ENCODE measurements at regions not wholly inside any gene's neighbourhood (a gene's known extent, or its start where the extent isn't known, plus 50 kb on each side); places are given as distances from the start of the nearest gene placed in this dataset.

DNA sequence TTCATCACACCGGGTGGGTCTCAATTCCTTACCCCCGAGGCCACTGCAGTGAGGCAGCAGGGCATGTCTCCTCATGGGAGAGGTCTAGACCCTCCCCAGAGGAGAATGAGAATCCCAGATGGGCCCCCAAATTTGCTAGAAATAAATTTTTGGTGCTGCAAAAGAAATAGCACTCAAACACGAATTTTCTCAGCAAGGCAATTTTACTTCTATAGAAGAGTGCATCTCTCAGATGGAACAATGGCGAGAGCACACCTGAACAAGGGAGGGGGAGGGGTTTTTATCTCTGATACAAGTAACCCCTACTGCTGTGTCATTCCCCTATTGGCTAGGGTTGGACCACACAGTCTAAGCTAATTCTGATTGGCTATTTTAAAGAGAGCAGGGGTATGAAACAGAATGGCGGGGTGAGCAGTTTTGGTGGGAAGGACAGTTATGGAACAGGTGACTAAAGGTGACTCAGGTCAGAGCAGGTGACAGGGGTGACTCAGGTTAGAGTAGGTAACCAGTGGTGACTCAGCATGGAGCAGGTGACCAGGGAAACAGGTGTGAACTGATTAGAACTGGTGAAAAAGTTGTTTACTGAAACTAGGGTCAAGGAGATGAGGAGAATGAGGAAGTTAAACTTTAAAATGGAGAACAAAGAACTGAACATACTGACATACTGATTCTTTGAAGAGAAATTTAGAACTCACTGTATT, 93.0 kb upstream of the WNT7A start:
- Histone ChIP-seq H3K4me1 (ENCODE audit: control insufficient read depth in 1 of 2, extremely low read depth in 1 of 2, insufficient read depth in 2 of 2, low read length in 2 of 2) (no peaks in the 10 kb centered on the region), H3K4me3 (ENCODE audit: control insufficient read depth in 1 of 2, extremely low read depth in 1 of 2, low read length in 1 of 2) (no peak overlapping the region), H3K27me3 (replicated peaks in 1 of 2; ENCODE audit: control insufficient read depth in 2 of 2, extremely low read depth in 1 of 2, insufficient read depth in 2 of 2, low read length in 1 of 2) (no peaks in the 10 kb centered on the region), H3K9me3 (peaks cover 2% of the 10 kb centered on the region), H3K27ac (ENCODE audit: low read length) (no peak overlapping the region), H3K36me3 (ENCODE audit: control insufficient read depth in 2 of 2, extremely low read depth in 1 of 2, insufficient read depth in 1 of 2, low read length in 1 of 2) (no peaks in the 10 kb centered on the region)
- ATAC-seq (replicated peaks in 1 of 4) (no peak), DNase-seq (no peak)
- H3K36me3 Mint-ChIP-seq = no peaks in the 10 kb centered on the region
- no peak overlapping the region for H3K27ac Mint-ChIP-seq
- H3K4me1 Mint-ChIP-seq = no peaks in the 10 kb centered on the region
- ChIA-PET POLR2A (no interaction called here), CTCF (no interaction called here)
- WGBS (ENCODE audit: insufficient coverage) = 71% methylated on average over 1 of the region's 5 CpGs
- H3K27me3 Mint-ChIP-seq = peaks cover 7 to 21% of the 10 kb centered on the region in 2 donors
- peaks cover 22 to 37% (median 34%) of the 10 kb centered on the region in 3 donors for H3K9me3 Mint-ChIP-seq
- H3K4me3 Mint-ChIP-seq = no peak overlapping the region

DNA sequence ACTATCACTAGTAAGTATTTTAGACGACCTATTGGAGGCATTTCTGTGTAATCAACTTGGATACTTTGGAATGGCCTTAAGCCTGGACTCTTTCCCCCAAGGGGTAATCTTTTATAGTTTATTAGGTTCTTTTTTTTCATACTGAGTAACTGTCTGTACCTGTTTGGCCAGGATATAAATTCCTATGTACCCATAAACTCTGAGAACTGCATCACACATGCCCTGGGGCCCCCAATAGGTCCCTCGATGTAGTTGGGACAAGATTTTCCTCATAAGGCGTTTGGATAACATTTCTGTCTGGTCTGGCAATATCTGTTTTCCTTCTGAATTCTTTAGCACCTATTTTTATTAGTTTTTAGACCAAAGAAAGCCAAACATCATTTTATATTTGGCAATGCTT, 86.4 kb upstream of the WNT7A start:
- no peaks in the 10 kb centered on the region for H3K4me1 ChIP-seq (ENCODE audit: control insufficient read depth in 1 of 2, extremely low read depth in 1 of 2, insufficient read depth in 2 of 2, low read length in 2 of 2)
- no peak for ATAC-seq (replicated peaks in 1 of 4)

DNA sequence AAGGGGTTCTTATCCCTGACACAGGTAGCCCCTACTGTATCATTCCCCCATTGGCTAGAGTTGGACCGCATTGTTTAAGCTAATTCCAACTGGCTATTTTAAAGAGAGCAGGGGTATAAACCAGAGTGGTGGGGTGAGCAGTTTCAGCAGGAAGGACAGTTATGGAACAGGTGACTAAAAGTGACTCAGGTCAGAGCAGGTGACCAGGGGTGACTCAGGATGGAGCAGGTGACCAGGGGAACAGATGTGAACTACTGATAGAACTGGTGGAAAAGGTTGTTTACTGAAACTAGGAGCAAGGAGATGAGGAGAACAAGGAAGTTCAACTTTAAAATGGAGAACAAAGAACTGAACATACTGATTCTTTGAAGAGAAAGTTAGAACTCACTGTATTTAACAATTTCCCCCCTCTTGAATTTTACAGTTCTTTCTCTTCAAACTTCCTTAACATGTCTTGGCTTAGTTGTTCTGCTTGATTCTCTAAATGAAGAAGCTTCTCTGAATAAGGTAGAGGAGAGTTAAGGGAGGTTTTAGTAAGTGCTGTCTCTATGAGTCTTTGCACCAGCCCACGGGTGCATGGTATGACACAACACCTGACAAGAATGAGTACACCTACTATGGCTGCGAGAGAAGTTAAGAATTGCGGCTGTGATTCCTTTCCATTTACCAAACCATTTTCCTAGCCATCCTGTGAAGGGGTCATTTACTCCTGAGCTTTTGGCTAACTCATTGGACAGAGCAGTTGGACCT, 83.4 kb upstream of the WNT7A start:
- CTCF ChIA-PET = no interaction called here

More for the DNA sequence above, 86.4 kb upstream of the WNT7A start:
- H3K36me3 ChIP-seq (ENCODE audit: control insufficient read depth in 2 of 2, extremely low read depth in 1 of 2, insufficient read depth in 1 of 2, low read length in 1 of 2) = no peaks in the 10 kb centered on the region
- ChIA-PET CTCF (no interaction called here), POLR2A (no interaction called here)
- peaks cover 5% of the 10 kb centered on the region for H3K36me3 Mint-ChIP-seq
- peaks cover 0 to 13% (median 6%) of the 10 kb centered on the region in 3 donors for H3K9me3 Mint-ChIP-seq
- H3K27ac Mint-ChIP-seq = no peak overlapping the region
- no peak overlapping the region for H3K4me3 ChIP-seq (ENCODE audit: control insufficient read depth in 1 of 2, extremely low read depth in 1 of 2, low read length in 1 of 2)
- no peak overlapping the region for H3K27ac ChIP-seq (ENCODE audit: low read length)
- no peaks in the 10 kb centered on the region for H3K4me1 Mint-ChIP-seq
- no peak for DNase-seq
- no peaks in the 10 kb centered on the region for H3K27me3 ChIP-seq (replicated peaks in 1 of 2; ENCODE audit: control insufficient read depth in 2 of 2, extremely low read depth in 1 of 2, insufficient read depth in 2 of 2, low read length in 1 of 2)
- no peaks in the 10 kb centered on the region for H3K9me3 ChIP-seq
- 100% methylated on average over 1 of the region's 3 CpGs for WGBS (ENCODE audit: insufficient coverage)
- H3K27me3 Mint-ChIP-seq = peaks cover 43 to 44% of the 10 kb centered on the region in 2 donors
- H3K4me3 Mint-ChIP-seq = no peak overlapping the region

DNA sequence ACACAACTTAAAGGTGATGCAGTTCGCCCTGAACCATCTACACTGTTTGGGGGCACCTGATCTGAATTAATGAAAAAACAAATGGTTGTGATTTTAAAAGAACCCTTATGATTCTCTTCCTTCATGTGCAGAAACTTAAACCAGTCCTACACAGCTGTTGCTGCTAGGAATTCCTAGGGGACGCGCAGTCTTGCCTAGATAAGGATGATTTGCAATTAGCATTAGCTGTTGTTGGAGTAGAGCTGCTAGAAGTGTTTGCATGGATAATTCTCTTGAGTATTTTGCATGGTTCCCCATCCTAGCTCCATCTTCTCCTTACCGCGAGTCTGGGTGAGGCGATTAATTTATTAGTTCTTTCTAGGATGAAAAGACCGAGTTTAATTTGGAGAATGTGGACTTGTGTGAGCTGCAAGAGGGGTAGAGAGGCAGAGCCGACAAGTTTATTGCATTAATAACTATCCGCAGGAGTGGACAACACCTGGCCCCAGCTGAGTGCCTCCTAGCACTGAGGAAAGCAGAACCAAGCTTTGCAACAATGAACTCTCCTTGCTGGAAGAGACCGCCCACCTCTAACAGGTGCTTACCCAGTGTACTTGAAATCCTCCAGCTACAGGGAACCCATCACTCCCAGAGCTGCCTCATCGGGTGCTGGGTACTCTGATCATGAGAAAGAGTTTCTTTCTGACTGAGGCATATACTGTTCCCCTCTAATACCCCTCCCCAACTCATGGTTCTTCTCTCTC, 75.0 kb upstream of the WNT7A start:
- DNase-seq = no peak
- no peak for ATAC-seq (replicated peaks in 1 of 4)
- Mint-ChIP-seq H3K4me3 (no peak overlapping the region), H3K36me3 (no peaks in the 10 kb centered on the region), H3K4me1 (no peaks in the 10 kb centered on the region), H3K27me3 (peaks cover 12 to 25% of the 10 kb centered on the region in 2 donors), H3K9me3 (peaks cover 0 to 4% (median 0%) of the 10 kb centered on the region in 3 donors), H3K27ac (no peak overlapping the region)
- ChIA-PET CTCF (no interaction called here), POLR2A (no interaction called here)
- no peaks in the 10 kb centered on the region for H3K4me1 ChIP-seq (ENCODE audit: control insufficient read depth in 1 of 2, extremely low read depth in 1 of 2, insufficient read depth in 2 of 2, low read length in 2 of 2)
- peaks cover 0 to 10% of the 10 kb centered on the region in 2 experiments for H3K27me3 ChIP-seq (replicated peaks in 1 of 2; ENCODE audit: control insufficient read depth in 2 of 2, extremely low read depth in 1 of 2, insufficient read depth in 2 of 2, low read length in 1 of 2)
- H3K9me3 ChIP-seq = no peaks in the 10 kb centered on the region
- H3K36me3 ChIP-seq (ENCODE audit: control insufficient read depth in 2 of 2, extremely low read depth in 1 of 2, insufficient read depth in 1 of 2, low read length in 1 of 2) = no peaks in the 10 kb centered on the region
- H3K4me3 ChIP-seq (ENCODE audit: control insufficient read depth in 1 of 2, extremely low read depth in 1 of 2, low read length in 1 of 2) = no peak overlapping the region
- 90% methylated on average over 3 of the region's 11 CpGs for WGBS (ENCODE audit: insufficient coverage)
- H3K27ac ChIP-seq (ENCODE audit: low read length) = no peak overlapping the region

More for the DNA sequence above, 83.4 kb upstream of the WNT7A start:
- Mint-ChIP-seq H3K4me3 (no peak overlapping the region), H3K27me3 (peaks cover 40 to 45% of the 10 kb centered on the region in 2 donors), H3K36me3 (peaks cover 5% of the 10 kb centered on the region), H3K9me3 (peaks cover 4 to 7% (median 7%) of the 10 kb centered on the region in 3 donors), H3K27ac (no peak overlapping the region), H3K4me1 (no peaks in the 10 kb centered on the region)
- H3K4me1 ChIP-seq (ENCODE audit: control insufficient read depth in 1 of 2, extremely low read depth in 1 of 2, insufficient read depth in 2 of 2, low read length in 2 of 2) = no peaks in the 10 kb centered on the region
- DNase-seq (no peak), ATAC-seq (replicated peaks in 1 of 4) (no peak)
- no peak overlapping the region for H3K4me3 ChIP-seq (ENCODE audit: control insufficient read depth in 1 of 2, extremely low read depth in 1 of 2, low read length in 1 of 2)
- no peak overlapping the region for H3K27ac ChIP-seq (ENCODE audit: low read length)
- H3K9me3 ChIP-seq = no peaks in the 10 kb centered on the region
- H3K36me3 ChIP-seq (ENCODE audit: control insufficient read depth in 2 of 2, extremely low read depth in 1 of 2, insufficient read depth in 1 of 2, low read length in 1 of 2) = no peaks in the 10 kb centered on the region
- H3K27me3 ChIP-seq (replicated peaks in 1 of 2; ENCODE audit: control insufficient read depth in 2 of 2, extremely low read depth in 1 of 2, insufficient read depth in 2 of 2, low read length in 1 of 2) = peaks cover 0 to 4% of the 10 kb centered on the region in 2 experiments
- WGBS (ENCODE audit: insufficient coverage) = no CpG with 5 or more reads among the region's 4 CpGs
- POLR2A ChIA-PET = no interaction called here

DNA sequence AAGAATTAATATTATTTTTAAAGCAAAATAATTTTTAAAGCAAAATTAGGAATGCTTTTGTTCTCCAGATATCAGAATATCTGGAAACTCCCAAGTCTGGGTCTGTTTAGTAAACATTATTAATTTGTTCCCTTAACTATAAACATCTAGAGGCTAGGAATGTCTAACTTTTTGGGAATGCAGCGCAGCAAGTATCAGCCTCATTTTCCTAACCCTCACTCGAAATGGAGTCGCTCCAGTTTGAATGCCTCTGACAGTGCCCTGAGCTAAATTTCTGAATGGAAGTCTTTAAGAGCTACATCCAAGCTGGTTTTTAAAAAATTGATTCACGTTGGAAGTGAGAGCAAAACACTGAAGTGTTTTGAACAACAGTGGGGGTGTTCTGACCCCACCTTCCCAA, 74.4 kb upstream of the WNT7A start:
- Mint-ChIP-seq H3K27me3 (peaks cover 12 to 25% of the 10 kb centered on the region in 2 donors), H3K27ac (no peak overlapping the region), H3K9me3 (peaks cover 0 to 3% (median 0%) of the 10 kb centered on the region in 3 donors), H3K4me3 (no peak overlapping the region), H3K36me3 (no peaks in the 10 kb centered on the region), H3K4me1 (no peaks in the 10 kb centered on the region)
- H3K4me3 ChIP-seq (ENCODE audit: control insufficient read depth in 1 of 2, extremely low read depth in 1 of 2, low read length in 1 of 2) = no peak overlapping the region
- H3K36me3 ChIP-seq (ENCODE audit: control insufficient read depth in 2 of 2, extremely low read depth in 1 of 2, insufficient read depth in 1 of 2, low read length in 1 of 2) = no peaks in the 10 kb centered on the region
- peaks cover 3 to 10% of the 10 kb centered on the region in 2 experiments for H3K27me3 ChIP-seq (replicated peaks in 1 of 2; ENCODE audit: control insufficient read depth in 2 of 2, extremely low read depth in 1 of 2, insufficient read depth in 2 of 2, low read length in 1 of 2)
- H3K27ac ChIP-seq (ENCODE audit: low read length) = no peak overlapping the region
- H3K4me1 ChIP-seq (ENCODE audit: control insufficient read depth in 1 of 2, extremely low read depth in 1 of 2, insufficient read depth in 2 of 2, low read length in 2 of 2) = no peaks in the 10 kb centered on the region
- ChIA-PET POLR2A (no interaction called here), CTCF (no interaction called here)
- ATAC-seq (replicated peaks in 1 of 4) = no peak
- DNase-seq = no peak
- H3K9me3 ChIP-seq = no peaks in the 10 kb centered on the region
- 80% methylated on average over 2 of the region's 4 CpGs for WGBS (ENCODE audit: insufficient coverage)

DNA sequence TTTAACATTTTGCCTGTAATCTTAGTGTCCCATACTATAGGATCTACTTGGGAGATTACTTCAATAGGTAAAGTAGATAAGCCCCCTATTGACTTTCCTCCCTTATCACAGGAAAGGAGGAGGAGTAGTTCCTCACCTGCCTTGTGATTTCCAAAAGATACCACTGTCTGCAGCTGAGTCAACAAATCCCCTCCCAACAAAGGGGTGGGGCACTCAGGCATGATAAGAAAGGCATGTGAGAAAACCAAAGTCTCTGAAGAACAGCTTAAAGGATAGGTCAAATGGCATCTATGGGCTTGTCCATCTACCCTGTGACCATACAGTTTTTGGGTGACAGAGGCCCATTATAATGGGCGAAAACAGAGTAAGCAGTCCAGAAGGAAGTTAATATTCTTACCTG, 71.3 kb upstream of the WNT7A start:
- H3K9me3 Mint-ChIP-seq = peaks cover 10 to 17% (median 15%) of the 10 kb centered on the region in 3 donors
- H3K27me3 Mint-ChIP-seq = peaks cover 24 to 41% of the 10 kb centered on the region in 2 donors
- Histone ChIP-seq H3K36me3 (ENCODE audit: control insufficient read depth in 2 of 2, extremely low read depth in 1 of 2, insufficient read depth in 1 of 2, low read length in 1 of 2) (no peaks in the 10 kb centered on the region), H3K27ac (ENCODE audit: low read length) (no peak overlapping the region), H3K27me3 (replicated peaks in 1 of 2; ENCODE audit: control insufficient read depth in 2 of 2, extremely low read depth in 1 of 2, insufficient read depth in 2 of 2, low read length in 1 of 2) (peaks cover 4 to 21% of the 10 kb centered on the region in 2 experiments), H3K9me3 (no peaks in the 10 kb centered on the region), H3K4me1 (ENCODE audit: control insufficient read depth in 1 of 2, extremely low read depth in 1 of 2, insufficient read depth in 2 of 2, low read length in 2 of 2) (no peaks in the 10 kb centered on the region), H3K4me3 (ENCODE audit: control insufficient read depth in 1 of 2, extremely low read depth in 1 of 2, low read length in 1 of 2) (no peak overlapping the region)
- H3K27ac Mint-ChIP-seq = no peak overlapping the region
- DNase-seq (no peak), ATAC-seq (replicated peaks in 1 of 4) (no peak)
- POLR2A ChIA-PET = no interaction called here
- H3K4me3 Mint-ChIP-seq = no peak overlapping the region
- no peaks in the 10 kb centered on the region for H3K4me1 Mint-ChIP-seq
- CTCF ChIA-PET = no interaction called here
- WGBS (ENCODE audit: insufficient coverage) = 86% methylated on average over 1 of the region's 1 CpG
- no peaks in the 10 kb centered on the region for H3K36me3 Mint-ChIP-seq

All from T-cell (primary cell).